ENCODE measurements at regions not wholly inside any gene's neighbourhood (a gene's known extent, or its start where the extent isn't known, plus 50 kb on each side); places are given as distances from the start of the nearest gene placed in this dataset.

DNA sequence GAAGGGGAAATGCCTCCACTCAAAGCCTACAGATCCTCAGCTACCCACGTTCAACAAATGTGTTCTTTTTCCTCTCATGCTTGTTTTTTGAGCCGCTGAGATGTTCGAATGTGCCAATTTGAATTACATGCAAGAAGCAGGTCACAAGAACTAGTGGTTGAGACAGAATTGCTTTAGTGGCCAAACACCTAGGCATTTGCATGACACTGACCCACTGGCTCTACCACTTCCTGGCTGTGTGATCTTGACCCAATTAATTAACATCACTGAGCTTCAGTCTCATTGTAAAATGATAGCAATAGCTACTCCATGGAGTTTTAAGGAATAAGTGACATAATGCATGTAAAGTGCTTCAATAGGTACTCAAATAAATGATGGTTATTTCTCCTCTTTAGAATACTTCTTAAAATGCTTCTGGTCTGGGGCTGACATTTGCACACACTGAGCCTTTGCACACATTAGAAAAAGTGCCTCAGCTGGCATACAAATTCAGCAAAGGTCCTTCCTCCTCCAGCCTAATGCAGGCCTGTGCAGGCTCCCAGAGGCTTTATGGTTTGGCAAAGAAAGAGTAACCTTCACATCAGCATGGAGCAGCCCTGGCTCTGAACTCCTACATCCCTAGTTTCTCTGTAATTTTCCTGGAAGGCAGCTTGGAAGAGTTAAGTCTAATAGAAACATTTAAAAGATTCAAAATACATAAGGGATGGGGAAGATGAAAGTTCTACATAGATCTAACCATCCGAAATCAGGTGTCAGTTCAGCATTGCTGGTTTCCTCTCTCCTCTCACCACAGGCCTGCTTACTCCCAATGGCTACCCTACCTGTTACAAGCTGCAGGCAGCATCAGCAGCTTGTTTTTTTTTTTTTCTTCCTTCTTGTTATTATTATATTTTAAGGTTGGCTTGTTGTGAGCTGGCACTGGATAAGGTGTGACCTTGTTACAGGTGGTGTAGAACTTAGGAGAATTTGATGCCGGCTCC is 107.4 kb downstream of the TBX19 start:
- Mint-ChIP-seq H3K27me3 (ENCODE audit: low read depth, unreplicated experiment) (peaks cover 23% of the 10 kb centered on the region), H3K27ac (ENCODE audit: unreplicated experiment) (no peak overlapping the region), H3K36me3 (ENCODE audit: low read depth, unreplicated experiment) (no peaks in the 10 kb centered on the region), H3K9me3 (ENCODE audit: unreplicated experiment) (peaks cover 2% of the 10 kb centered on the region), H3K4me3 (ENCODE audit: unreplicated experiment) (no peak overlapping the region), H3K4me1 (ENCODE audit: low read depth, unreplicated experiment) (peaks cover 8% of the 10 kb centered on the region)
- Histone ChIP-seq H3K9me3 (ENCODE audit: insufficient read depth, low read depth, low read length) (no peaks in the 10 kb centered on the region), H3K4me2 (ENCODE audit: low read length) (peak overlapping the region; percentile 77), H2AFZ (ENCODE audit: low read depth, low read length) (no peak overlapping the region), H3K9ac (ENCODE audit: low read length) (no peak overlapping the region), H3K4me3 (ENCODE audit: insufficient read depth, low read depth, low read length) (no peak overlapping the region), H3K27ac (ENCODE audit: low read depth, low read length) (no peak overlapping the region), H3K4me1 (ENCODE audit: insufficient read depth, low read length) (no peaks in the 10 kb centered on the region), H4K20me1 (ENCODE audit: insufficient read depth, low read length) (no peaks in the 10 kb centered on the region), H3K36me3 (ENCODE audit: insufficient read depth, low read length) (no peaks in the 10 kb centered on the region), H3K27me3 (ENCODE audit: insufficient read depth, low read length) (no peaks in the 10 kb centered on the region), H3K79me2 (ENCODE audit: insufficient read depth, low read length) (no peaks in the 10 kb centered on the region)
- FAIRE-seq = no peak
- no peak for TF ChIP-seq EZH2 (IDR thresholded peaks at IDR 0.05; ENCODE audit: insufficient read depth, low read length)
- TF ChIP-seq, protein P1, sequence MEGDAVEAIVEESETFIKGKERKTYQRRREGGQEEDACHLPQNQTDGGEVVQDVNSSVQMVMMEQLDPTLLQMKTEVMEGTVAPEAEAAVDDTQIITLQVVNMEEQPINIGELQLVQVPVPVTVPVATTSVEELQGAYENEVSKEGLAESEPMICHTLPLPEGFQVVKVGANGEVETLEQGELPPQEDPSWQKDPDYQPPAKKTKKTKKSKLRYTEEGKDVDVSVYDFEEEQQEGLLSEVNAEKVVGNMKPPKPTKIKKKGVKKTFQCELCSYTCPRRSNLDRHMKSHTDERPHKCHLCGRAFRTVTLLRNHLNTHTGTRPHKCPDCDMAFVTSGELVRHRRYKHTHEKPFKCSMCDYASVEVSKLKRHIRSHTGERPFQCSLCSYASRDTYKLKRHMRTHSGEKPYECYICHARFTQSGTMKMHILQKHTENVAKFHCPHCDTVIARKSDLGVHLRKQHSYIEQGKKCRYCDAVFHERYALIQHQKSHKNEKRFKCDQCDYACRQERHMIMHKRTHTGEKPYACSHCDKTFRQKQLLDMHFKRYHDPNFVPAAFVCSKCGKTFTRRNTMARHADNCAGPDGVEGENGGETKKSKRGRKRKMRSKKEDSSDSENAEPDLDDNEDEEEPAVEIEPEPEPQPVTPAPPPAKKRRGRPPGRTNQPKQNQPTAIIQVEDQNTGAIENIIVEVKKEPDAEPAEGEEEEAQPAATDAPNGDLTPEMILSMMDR (IDR thresholded peaks at IDR 0.05; ENCODE audit: insufficient read depth, low read depth, low read length) = no peak
- DNase-seq (ENCODE audit: low read depth) = no peak

DNA sequence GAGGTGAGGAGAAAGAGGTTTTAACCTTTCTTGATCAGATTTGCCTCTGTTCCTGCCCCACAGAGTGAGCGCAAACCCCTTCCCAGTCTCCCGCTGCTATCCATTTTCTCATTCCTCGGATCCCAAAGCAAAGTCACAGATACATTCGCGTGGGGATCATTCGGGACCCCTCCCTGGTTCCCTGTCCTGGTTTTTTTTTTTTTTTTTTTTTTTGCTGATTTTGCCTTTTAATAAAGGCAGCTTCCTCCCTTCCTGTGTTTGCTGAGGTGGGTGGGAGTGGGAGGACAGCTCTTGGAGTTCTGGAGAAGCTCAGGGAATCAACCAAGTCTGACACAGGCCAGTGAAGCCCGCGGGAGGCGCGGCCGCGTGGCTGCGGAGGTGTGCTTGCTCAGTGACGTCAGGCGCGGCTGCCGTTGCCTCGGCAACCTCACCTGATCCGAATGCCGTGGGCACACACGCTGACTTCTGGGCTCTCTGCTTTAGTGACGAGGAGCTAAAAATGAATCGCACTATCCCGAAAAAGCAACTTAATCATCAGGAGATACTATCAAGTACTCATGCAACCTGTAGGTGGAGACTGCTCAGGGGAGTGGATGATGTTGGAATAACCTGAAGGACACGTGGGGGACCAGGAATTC is 106.4 kb downstream of the TBX19 start:
- no peak for FAIRE-seq

More for the DNA sequence above, 106.4 kb downstream of the TBX19 start:
- no peaks in the 10 kb centered on the region for H3K4me1 Mint-ChIP-seq (ENCODE audit: low read depth, unreplicated experiment)
- no peak overlapping the region for H3K4me3 Mint-ChIP-seq (ENCODE audit: unreplicated experiment)
- Histone ChIP-seq H3K79me2 (ENCODE audit: insufficient read depth, low read length) (no peaks in the 10 kb centered on the region), H3K9ac (ENCODE audit: low read length) (no peak overlapping the region), H3K9me3 (ENCODE audit: insufficient read depth, low read depth, low read length) (no peaks in the 10 kb centered on the region), H3K4me1 (ENCODE audit: insufficient read depth, low read length) (no peaks in the 10 kb centered on the region), H4K20me1 (ENCODE audit: insufficient read depth, low read length) (no peaks in the 10 kb centered on the region), H3K27ac (ENCODE audit: low read depth, low read length) (no peak overlapping the region), H3K4me3 (ENCODE audit: insufficient read depth, low read depth, low read length) (no peak overlapping the region), H3K27me3 (ENCODE audit: insufficient read depth, low read length) (no peaks in the 10 kb centered on the region), H3K36me3 (ENCODE audit: insufficient read depth, low read length) (no peaks in the 10 kb centered on the region), H2AFZ (ENCODE audit: low read depth, low read length) (peak overlapping the region; percentile 7), H3K4me2 (ENCODE audit: low read length) (peak overlapping the region; percentile 77)
- peaks cover 2% of the 10 kb centered on the region for H3K9me3 Mint-ChIP-seq (ENCODE audit: unreplicated experiment)
- TF ChIP-seq, protein P1 (IDR thresholded peaks at IDR 0.05; ENCODE audit: insufficient read depth, low read depth, low read length) = no peak
- TF ChIP-seq EZH2 (IDR thresholded peaks at IDR 0.05; ENCODE audit: insufficient read depth, low read length) = no peak
- no peak overlapping the region for H3K27ac Mint-ChIP-seq (ENCODE audit: unreplicated experiment)
- H3K36me3 Mint-ChIP-seq (ENCODE audit: low read depth, unreplicated experiment) = no peaks in the 10 kb centered on the region
- H3K27me3 Mint-ChIP-seq (ENCODE audit: low read depth, unreplicated experiment) = peaks cover 23% of the 10 kb centered on the region
- DNase-seq (ENCODE audit: low read depth) = peak; percentile 53
